A673 (cell line): ENCODE measurements at regions not wholly inside any gene's neighbourhood (a gene's known extent, or its start where the extent isn't known, plus 50 kb on each side); places are given as distances from the start of the nearest gene placed in this dataset.

ENCODE experiments used
- EZH2 ChIP-seq: fragments of 200-600 bp; sonication (generic); IDR thresholded peaks from 2 replicates; pipeline ENCODE4 v1.6.1; 2017; ENCODE audit warnings: borderline replicate concordance, low read depth, mild to moderate bottlenecking, mixed read lengths, antibody characterized with exemption, low read length; ENCODE audit not compliant: poor library complexity, severe bottlenecking
- TF ChIP-seq, protein P1 (sequence below): fragments of 300-800, 200-600 bp; sonication (generic); conservative IDR thresholded peaks from 2 replicates; pipeline ENCODE4 v1.5.1; 2017; ENCODE audit warnings: low read depth, mild to moderate bottlenecking, antibody characterized with exemption, low read length, moderate library complexity, mixed read lengths

DNA sequence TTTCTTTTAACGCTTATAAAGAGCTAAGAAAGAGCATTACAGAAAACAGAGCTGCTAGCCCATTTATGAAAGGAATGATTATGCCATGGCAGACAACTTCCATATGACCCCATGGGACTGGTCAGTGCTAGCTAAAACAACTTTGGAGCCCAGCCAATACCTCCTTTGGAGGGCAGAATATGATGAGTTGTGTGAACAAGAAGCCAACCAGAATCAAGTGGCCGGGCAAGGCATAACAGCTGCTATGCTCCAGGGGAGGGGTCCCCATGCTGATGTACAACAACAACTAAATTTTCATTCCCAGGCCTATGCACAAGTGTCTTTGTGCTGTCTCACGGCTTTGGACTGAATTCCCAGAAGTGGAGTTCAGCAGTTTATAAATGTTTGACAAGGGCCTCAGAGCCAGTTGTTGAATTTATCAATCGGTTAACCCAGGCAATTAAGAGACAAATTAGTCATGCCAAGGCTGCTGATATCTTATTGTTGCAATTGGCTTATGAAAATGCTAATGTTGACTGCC lies 65.0 kb upstream of the ASCC3 start:
- TF ChIP-seq, protein P1, sequence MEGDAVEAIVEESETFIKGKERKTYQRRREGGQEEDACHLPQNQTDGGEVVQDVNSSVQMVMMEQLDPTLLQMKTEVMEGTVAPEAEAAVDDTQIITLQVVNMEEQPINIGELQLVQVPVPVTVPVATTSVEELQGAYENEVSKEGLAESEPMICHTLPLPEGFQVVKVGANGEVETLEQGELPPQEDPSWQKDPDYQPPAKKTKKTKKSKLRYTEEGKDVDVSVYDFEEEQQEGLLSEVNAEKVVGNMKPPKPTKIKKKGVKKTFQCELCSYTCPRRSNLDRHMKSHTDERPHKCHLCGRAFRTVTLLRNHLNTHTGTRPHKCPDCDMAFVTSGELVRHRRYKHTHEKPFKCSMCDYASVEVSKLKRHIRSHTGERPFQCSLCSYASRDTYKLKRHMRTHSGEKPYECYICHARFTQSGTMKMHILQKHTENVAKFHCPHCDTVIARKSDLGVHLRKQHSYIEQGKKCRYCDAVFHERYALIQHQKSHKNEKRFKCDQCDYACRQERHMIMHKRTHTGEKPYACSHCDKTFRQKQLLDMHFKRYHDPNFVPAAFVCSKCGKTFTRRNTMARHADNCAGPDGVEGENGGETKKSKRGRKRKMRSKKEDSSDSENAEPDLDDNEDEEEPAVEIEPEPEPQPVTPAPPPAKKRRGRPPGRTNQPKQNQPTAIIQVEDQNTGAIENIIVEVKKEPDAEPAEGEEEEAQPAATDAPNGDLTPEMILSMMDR = no peak
- no peak for TF ChIP-seq EZH2
